ENCODE measurements at regions not wholly inside any gene's neighbourhood (a gene's known extent, or its start where the extent isn't known, plus 50 kb on each side); places are given as distances from the start of the nearest gene placed in this dataset.

GRCh38 chr7:37580376-37580775 lies 103.2 kb upstream of the GPR141 start:
- TF ChIP-seq CTCF (IDR thresholded peaks at IDR 0.05; ENCODE audit: low read depth, low read length), result no peak
- TF ChIP-seq EZH2phosphoT487 (IDR thresholded peaks at IDR 0.05; ENCODE audit: low read depth), result no peak
